GM04504 (cell line): ENCODE measurements at regions not wholly inside any gene's neighbourhood (a gene's known extent, or its start where the extent isn't known, plus 50 kb on each side); places are given as distances from the start of the nearest gene placed in this dataset.
"Not testable (repeated sequence)": the region's sequence is repeated elsewhere in the genome, so short reads cannot be mapped to it uniquely, and the experiment has no call there.

Source experiments
- DNase-seq: peaks from one replicate; pipeline ENCODE4 v3.0.0-alpha.2; 2012; ENCODE audit warnings: low read depth

DNA sequence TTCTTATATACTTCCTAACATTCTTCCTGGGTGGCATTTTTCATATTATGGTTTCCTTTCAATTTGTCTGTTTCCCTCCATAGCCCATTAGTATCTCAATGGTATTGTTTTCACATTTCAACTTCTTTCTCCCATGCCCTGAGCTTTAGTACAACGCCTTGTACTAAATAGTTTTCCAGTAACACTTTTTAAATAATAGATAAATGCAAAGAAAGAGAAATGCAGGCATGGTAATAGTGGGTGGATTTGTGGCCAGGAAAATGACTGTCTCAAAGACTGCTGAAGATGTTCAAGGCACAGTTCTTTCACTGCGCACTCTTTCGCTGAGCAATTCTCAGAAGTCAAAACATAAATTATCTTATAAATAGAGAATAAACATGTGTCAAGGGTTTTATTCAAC lies 145.1 kb downstream of the LCA5 start:
- DNase-seq: no peak

DNA sequence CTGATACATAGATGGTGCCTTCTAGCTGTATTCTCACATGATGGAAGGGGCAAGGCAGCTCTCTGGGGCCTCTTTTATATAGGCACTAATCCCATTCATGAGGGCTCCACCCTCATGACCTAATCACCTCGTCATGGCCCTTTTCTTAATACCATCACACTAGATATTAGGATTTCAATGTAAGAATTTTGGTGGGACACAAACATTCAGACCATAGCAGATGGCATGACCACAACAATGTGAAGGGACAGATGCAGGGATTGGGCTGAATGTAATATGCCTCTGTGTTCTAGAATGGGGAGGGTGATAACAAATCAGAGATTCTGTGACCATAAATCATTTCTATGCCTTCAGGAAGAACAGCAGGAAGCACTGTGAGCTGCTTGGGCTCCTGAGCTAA lies 145.8 kb downstream of the LCA5 start:
- no peak for DNase-seq

DNA sequence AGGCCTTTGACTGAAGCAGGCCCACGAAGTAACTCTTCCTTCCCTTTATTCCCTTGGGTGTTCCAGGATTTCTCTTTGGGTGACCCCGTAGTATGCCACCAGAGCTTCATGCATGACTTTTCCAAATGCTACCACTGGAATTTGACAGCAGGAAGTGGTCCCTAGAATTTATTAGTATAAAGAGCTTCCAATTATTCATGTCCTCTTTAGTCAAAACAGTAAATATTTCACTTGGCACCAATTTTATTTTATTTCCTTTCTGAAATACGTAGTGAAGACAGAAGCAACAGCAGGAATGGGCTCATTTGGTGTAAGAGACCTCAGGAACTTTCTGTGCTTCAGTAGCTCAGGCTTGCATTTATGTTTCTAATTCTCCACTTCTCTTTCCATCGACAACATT lies 151.3 kb downstream of the LCA5 start:
- DNase-seq: no peak

DNA sequence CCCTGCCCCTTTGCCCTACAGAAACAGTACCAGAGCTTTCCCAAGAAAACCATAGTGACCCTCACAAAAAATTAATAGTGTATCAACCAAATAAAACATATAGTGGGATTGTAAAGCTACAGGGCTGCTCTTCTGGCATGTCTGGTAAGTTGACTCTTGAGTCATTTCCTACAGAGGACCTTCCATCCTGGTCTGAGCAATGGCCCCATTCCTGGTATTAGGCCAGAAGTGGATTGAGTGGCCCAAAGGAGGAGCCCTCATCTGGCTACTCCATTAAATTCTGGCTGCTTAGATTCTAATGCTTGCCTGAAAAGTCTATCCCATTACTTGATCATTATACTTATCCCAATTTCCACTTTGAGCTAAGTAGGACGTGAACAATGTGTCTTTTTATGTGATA lies 150.9 kb upstream of the HMGN3 start:
- no peak for DNase-seq

DNA sequence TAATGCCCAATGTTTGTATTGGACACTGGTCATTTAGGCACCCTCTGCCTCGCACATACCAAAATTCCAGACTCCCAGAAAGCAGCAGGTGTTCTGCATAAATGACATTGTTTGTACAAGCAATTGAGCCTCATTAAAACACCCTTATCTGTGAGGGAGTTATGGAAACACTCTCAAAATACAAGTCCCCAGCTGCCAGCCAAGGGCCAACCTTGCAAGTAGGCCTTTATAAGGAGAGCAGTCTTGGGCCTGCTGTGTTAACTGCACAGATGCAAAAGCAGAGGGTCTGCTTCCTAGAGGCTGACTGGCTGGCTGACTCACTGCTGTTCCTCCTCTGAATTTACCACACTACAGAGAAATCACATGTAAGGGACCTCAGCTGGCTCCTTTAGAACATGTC lies 150.4 kb upstream of the HMGN3 start:
- no peak for DNase-seq

DNA sequence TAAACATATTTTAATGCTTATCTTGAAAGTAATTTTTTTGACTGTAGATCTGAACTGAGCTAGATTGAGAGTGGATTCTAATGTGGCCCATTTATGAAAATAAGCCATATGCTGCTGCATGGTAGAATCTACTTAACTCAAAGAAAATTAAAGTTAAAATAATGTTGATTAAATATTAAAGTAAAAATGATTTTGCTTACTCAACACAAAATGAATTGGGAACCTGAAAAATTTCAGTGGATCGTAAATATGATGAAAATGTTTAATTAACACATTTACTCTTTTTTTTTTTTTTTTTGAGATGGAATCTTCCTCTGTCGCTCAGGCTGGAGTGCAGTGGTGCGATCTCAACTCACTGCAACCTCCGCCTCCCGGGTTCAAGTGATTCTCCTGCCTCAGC lies 144.5 kb upstream of the HMGN3 start:
- no peak for DNase-seq

DNA sequence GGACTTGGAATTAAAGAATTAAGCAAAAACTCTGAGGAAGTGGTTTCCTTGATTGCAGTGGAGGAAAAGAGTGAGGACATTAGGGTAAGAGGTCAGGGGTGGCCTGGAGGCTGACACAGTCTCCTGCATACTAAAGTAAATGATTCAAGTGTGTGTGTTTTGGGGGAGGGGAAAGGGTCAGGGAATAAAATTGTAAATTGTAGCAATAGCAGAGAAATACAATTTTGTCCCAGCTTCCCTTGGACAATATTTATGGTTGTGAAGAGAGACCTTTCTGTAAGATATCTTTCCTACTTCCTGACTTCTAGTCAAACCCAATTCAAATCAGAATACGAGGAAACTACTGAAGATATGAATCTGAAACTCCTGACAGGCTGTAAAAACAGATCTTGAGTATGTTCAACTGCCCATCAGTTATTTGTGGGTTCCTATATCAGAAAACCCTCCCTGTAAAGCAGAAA lies 143.4 kb upstream of the HMGN3 start:
- no peak for DNase-seq

DNA sequence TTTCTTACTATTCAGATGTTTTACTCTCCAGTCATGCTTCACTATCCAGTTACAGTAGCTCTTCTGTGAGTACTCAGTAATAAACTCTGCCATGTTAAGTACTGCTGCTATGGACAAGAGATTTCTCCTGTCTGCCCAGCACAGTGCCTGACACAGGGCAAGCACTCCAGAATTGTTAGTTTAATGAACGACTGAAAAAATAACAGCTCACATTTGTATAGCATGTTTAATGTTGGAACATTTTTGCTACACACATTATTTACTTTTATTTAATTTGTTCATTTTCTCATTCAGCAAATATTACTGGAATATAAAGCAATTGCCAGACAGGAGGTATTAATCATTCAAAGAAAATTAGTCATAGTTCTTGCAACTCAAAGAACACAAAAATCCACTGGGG lies 142.6 kb upstream of the HMGN3 start:
- no peak for DNase-seq

DNA sequence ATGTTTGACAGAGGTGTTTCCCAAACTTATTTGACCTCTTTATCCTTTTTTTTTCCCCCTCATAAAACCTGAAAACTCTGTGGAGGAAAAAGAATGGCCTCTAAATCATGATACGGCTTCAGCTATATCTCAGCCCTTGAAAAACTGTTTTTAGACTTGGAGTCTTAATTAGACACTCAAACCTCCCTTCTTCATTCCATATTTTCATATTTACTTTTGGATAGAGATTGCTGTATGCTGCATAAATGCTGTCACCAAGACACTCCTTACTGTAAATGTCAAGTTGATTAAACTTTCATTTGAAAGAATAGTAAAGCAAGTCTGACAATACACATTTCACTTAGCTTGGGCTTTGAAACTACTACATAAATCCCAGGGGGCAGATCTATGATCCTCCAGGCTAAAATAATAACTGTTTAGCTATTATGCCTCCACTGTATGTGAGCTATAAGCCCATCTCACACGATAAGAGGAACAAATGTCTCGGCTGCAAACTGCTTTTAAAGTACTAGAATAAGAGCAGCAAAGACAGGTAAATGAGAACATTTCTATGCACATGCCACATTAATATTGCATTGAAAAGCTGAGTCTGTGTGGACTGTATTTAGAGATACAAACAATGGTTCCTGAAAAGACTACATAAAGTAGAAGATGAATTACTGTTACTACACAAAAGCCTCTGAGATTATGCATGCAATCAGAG lies 141.3 kb upstream of the HMGN3 start:
- no peak for DNase-seq

DNA sequence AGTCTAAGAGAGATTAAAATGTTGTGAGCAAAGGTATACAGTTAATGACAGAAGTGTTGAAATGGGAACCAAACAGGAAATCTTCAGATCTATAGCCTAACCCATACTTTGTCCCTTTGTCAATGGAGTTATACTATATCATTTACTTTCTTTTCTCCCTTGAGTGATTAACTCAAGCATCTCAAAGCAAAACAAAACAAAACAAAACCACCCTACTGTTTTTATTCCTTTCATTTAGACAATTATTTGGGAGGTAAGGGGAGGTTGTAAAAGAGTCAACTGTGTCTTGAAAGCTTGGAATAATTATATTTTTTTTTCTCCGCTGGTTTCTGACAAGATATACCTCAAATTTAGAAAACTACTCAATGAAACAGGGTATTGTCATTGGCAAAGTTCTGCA lies 139.8 kb upstream of the HMGN3 start:
- no peak for DNase-seq

DNA sequence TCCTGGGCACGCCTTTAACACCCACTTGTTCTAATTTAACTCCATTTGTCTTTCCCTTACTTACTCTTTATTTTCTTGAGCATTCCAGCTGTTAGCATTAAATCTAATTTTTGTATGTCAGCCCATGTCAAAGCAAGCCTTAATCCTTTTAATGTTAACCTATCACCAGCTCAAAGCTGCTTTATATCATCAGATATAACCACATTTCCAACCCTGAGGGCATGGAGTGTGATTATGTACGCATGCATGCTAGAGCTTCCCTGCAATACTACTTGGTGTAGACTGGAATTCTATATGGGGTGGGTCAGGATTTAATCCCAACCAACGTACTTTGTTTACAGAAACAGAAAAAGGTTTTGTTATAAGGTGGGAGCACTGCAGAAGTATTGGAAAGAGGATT lies 139.4 kb upstream of the HMGN3 start:
- no peak for DNase-seq

DNA sequence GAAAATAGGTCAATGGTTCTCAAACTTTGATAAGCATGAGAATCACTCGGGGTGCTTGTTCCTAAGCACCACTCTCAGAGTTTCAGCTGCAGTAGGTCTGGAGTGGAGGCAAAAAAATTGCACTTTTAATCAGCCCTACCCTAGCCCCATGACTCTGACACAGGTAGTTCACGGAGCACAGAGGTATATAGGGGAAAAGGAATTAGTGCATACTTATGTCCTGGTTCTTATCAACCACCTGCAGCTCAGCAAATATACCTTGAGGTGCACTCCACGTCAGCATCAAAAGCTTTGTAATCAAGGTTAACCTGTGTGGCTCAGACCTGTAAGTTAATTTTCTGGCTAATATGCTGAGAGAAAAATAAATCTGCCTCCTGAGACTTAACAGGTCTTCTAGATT lies 138.8 kb upstream of the HMGN3 start:
- DNase-seq: no peak

DNA sequence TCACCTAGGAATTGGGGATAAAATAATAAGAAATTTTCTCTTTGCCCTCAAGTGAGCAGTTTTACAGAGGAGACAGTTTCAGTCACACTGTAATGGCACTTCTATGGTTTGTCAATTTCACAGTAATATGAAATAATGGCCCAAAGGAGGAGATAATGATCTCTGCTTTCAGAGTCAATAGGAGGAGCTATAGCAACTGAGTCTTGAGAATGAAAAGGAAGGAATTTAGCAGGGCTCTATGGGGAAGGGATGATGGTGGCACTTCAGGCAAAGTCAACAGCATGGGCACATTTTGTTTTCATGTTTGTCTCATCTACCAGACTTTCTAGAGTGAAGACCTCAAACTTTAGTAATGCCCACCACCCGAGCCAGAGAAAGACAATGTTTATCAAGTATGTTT lies 138.3 kb upstream of the HMGN3 start:
- no peak for DNase-seq

DNA sequence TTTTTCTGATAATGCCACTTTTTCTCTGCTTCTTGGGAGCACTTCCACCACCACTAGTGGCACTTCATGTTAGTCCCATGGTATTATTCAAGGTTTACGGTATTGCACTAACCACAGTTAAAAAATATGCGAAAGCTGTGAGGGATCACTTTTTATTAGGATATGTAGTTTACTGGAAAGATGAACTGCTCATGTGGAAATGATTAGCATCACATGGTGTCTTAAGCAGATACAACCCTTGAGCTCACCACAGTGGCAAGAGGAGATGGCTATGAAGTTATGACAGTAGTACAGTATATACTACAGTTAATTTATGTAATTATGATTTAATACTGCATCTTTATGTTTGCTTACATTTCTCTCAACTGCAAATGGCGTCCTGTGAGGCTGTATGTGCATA lies 134.5 kb upstream of the HMGN3 start:
- no peak for DNase-seq

DNA sequence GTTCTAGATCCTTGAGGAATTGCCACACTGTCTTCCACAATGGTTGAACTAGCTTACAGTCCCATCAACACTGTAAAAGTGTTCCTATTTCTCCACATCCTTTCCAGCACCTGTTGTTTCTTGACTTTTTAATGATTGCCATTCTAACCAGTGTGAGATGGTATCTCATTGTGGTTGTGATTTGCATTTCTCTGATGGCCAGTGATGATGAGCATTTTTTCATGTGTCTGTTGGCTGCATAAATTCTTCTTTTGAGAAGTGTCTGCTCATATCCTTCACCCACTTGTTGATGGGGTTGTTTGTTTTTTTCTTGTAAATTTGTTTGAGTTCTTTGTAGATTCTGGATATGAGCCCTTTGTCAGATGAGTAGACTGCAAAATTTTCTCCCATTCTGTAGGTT lies 129.0 kb upstream of the HMGN3 start:
- not testable (repeated sequence) for DNase-seq

DNA sequence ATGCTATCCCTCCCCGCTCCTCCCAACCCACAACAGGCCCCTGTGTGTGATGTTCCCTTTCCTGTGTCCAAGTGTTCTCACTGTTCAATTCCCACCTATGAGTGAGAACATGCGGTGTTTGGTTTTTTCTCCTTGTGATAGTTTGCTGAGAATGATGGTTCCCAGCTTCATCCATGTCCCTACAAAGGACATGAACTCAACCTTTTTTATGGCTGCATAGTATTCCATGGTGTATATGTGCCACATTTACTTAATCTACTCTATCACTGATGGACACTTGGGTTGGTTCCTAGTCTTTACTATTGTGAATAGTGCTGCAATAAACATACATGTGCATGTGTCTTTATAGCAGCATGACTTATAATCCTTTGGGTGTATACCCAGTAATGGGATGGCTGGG lies 126.6 kb upstream of the HMGN3 start:
- not testable (repeated sequence) for DNase-seq

DNA sequence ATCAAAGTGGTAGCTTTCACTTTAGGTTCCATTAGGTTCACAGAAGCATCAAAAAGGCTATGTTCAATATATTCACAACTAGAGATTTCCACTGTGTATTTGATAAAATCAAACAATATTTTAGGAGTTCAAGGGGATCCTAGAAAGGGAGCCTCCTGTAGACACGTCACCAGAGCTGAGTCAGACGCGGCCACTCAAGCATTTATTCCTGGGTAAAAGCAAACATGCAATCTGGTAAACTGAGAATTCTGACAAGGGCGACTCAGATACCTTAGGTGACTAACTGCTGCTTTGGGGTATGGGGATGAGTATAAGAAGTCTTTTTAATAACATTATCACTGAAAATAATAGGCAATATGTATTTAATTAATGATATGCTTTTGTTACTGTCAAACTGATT lies 118.7 kb upstream of the HMGN3 start:
- DNase-seq: no peak

DNA sequence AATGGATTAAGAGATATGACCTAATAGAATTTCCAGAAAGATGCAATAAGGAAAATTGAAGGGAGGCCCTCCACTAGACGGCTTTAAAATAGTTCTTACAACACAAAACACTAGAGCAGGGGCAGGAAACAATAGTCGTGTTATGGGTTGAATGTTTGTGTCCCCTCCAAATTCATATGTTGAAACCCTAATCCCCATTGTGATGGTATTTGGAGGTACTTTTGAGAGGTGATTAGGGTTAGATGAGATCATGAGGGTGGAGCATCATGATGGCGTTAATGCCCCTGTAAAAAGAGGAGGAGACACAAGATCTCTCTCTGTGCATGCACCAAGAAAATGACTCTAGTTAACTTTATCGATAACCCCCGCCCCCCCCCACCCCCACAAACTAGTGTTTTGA lies 104.0 kb upstream of the HMGN3 start:
- no peak for DNase-seq

DNA sequence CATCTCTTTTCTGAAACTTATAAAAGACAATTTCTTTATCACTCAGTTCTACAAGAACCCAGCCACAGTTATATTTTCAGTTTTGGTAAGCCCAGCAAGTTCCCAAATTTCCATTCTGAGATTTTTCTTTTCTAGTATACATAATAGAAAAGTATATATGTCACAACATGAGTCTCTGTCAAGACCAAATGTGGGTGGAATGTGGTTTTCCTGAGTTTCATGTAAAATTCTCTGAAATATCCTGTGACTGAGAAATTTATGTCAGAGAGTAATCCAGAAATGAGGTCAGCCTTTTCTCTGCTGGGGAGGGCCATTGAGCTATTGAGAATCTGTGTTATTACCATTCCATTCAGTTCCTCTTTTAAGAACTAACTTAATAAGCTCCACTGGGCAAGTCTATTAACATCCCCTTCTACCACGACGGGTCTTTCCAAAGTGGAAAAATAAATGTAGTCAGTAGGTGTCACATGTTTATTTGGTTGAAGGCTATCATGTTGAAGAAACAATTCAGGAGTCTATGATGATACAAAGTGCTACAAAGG lies 100.7 kb upstream of the HMGN3 start:
- no peak for DNase-seq

DNA sequence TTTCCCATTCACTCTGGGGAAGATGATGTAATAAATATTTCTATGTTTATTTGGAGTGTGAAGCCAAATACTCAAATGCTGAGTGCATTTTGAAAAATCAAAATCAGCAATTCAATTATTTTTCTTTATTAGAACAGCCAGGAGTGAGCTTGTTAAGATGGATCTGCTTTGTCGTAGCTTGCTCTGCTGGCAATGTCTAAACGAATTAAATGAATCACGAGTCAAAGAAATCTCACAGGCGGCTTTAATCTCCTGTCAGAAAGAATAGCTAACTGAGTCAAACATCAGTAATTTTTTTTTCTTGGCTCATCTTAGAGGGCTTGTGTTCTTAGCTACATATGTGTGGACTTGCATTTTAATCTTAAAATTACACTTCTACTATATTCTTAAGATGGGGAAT lies 100.2 kb upstream of the HMGN3 start:
- DNase-seq: no peak

DNA sequence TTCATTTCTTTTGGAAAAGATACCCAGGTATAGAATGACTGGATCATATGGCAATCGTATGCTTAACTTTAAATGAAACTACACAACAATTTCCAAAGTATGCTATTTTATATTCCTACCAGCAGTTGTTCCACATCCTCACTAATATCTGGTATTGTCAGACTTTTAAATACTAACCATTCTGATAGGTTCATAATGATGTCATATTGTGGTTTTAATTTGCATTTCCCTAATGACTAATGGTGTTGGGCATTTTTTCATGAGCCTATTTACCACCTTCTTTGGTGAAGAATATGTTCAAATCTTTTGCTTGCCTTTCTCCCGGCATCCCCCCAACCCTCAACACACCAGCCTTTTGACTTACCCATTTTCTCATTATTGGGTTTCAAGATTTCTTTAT lies 96.2 kb upstream of the HMGN3 start:
- DNase-seq: no peak

DNA sequence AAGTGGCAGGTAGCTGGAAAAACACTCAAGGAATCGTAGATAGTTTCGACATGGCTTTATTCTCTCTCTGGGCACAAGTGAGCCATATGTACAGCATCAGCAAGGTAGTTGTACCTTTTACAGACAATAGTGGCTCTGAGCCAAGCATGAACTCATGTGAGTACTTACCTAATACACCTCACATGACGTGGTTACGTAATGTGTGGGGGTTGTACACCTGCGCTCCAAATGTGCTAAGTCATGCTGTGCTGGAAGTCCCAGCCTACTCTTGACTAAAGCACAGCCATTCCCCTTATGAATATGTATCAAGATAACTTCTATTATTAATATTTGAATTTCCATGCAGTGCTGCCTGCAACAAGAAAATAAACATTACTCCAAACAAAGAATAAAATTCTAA lies 78.8 kb upstream of the HMGN3 start:
- no peak for DNase-seq

DNA sequence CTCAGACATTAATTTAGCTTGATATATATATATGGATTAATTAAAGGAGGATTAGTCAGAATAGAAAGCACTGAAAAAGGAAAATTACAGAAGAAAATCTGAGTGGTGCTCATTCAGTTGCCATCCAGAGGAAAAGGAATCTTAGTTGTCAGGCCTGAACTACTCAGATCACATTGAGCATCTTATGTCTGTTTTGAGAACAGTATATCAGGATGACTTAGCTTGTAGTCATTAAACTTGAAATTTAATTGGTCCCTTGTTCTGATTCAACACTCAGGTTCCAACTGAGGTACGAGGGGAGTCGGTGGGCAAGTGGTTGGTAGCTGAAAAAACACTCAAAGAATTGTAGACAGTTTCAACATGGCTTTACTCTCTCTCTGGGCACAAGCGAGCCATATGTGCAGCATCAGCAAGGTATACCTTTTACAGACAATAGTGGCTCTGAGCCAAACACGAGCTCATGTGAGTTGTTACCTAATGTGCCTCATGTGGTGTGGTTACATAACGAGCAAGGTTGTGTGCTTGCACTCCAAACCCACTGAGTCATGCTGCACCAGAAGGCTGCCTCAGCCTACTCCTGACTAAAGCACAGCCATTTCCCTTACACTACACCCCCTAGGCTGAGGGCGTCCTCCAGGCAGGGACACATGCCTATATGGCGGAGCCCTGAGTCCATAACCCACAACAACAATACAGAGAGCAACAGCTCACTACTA lies 73.0 kb upstream of the HMGN3 start:
- no peak for DNase-seq

DNA sequence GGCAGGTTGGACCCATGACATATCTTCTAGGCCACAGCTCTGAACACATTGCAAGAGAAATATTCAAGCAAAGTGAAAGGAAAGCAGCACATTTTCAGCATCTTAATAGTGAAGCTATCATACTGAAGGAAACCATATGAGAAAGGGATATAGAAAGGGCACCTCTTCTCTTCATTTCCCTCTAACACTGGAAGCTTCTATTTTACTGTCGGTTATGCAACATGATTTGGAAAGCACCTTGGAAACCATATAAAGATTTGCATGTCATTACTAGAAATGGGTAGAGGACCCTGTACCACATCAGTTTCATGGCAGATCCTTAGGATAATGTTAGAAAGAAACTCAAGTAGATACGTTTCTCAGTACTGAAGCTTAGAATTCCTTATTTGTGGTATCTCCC lies 70.5 kb upstream of the HMGN3 start:
- DNase-seq: no peak
